ENCODE measurements at regions not wholly inside any gene's neighbourhood (a gene's known extent, or its start where the extent isn't known, plus 50 kb on each side); places are given as distances from the start of the nearest gene placed in this dataset.
"Not testable (repeated sequence)": the region's sequence is repeated elsewhere in the genome, so short reads cannot be mapped to it uniquely, and the experiment has no call there.

DNA sequence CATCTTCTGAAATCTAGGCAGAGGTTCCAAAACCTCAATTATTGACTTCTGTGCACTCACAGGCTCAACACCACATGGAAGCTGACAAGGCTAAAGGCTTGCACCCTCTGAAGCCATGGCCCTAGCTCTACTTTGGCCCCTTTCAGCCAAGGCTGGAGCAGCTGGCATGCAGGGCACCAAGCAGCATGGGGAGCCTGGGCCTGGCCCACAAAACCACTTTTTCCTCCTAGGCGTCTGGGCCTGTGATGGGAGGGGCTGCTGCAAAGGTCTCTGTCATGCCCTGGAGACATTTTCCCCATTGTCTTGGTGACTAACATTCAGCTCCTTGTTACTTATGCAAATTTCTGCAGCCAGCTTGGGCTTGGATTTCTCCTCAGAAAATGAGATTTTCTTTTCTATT lies 123.5 kb upstream of the MEOX2 start:
- TF ChIP-seq, protein P1, sequence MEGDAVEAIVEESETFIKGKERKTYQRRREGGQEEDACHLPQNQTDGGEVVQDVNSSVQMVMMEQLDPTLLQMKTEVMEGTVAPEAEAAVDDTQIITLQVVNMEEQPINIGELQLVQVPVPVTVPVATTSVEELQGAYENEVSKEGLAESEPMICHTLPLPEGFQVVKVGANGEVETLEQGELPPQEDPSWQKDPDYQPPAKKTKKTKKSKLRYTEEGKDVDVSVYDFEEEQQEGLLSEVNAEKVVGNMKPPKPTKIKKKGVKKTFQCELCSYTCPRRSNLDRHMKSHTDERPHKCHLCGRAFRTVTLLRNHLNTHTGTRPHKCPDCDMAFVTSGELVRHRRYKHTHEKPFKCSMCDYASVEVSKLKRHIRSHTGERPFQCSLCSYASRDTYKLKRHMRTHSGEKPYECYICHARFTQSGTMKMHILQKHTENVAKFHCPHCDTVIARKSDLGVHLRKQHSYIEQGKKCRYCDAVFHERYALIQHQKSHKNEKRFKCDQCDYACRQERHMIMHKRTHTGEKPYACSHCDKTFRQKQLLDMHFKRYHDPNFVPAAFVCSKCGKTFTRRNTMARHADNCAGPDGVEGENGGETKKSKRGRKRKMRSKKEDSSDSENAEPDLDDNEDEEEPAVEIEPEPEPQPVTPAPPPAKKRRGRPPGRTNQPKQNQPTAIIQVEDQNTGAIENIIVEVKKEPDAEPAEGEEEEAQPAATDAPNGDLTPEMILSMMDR (IDR thresholded peaks at IDR 0.05; ENCODE audit: borderline replicate concordance, extremely low read depth, low read length, poor library complexity, severe bottlenecking), result not testable (repeated sequence)
- not testable (repeated sequence) for TF ChIP-seq EZH2 (IDR thresholded peaks at IDR 0.05; ENCODE audit: borderline replicate concordance, low read depth, low read length, severe bottlenecking)
